Chondrocyte (in vitro differentiated cells): ENCODE measurements at regions not wholly inside any gene's neighbourhood (a gene's known extent, or its start where the extent isn't known, plus 50 kb on each side); places are given as distances from the start of the nearest gene placed in this dataset.

Experiments
- DNase-seq: peaks from one replicate; pipeline ENCODE4 v3.0.0; 2021; ENCODE audit warnings: mixed read lengths, low spot score
- H3K27ac Mint-ChIP-seq: one replicate; pipeline ENCODE4 v1.8.0; 2021; ENCODE audit warnings: mild to moderate bottlenecking, moderate library complexity, mixed read lengths; ENCODE audit not compliant: unreplicated experiment
- H3K27me3 Mint-ChIP-seq: 2 replicates; pipeline ENCODE4 v1.8.0; 2021; ENCODE audit warnings: low read depth, mixed read lengths
- H3K36me3 Mint-ChIP-seq: 2 replicates; pipeline ENCODE4 v1.8.0; 2021; ENCODE audit warnings: low read depth, mixed read lengths
- H3K4me1 Mint-ChIP-seq: 2 replicates; pipeline ENCODE4 v1.8.0; 2021; ENCODE audit warnings: low read depth, mild to moderate bottlenecking, mixed read lengths
- H3K4me3 Mint-ChIP-seq: one replicate; pipeline ENCODE4 v1.8.0; 2021; ENCODE audit warnings: mild to moderate bottlenecking, moderate library complexity, mixed read lengths; ENCODE audit not compliant: unreplicated experiment
- H3K9me3 Mint-ChIP-seq: 2 replicates; pipeline ENCODE4 v1.8.0; 2021; ENCODE audit warnings: low read depth, mixed read lengths
- TF ChIP-seq, protein P1 (sequence below): fragments of 200-600 bp; sonication (generic); IDR thresholded peaks from 2 replicates; pipeline ENCODE4 v1.5.0; 2021; ENCODE audit warnings: antibody characterized with exemption, mild to moderate bottlenecking, moderate library complexity

DNA sequence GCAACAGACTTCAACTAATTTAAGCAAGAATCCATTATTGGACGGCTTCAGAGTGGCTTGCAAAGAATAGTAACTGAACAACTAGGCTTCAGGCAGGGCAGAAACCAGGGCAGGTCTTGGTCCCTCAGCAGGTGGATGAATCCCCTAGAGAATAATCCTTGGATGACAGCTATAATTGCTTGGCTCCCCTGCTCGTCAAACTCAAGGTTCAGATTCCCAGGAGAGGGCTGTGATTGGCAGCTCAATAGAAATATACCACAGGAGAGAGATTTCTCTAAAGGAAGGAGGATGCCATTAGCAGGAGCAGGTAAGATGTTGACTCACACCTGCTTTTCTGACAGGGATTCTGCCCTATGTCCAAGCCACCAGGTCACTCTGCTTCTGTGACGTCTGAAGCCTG lies 89.6 kb upstream of the PCDH8 start:
- peaks cover 3% of the 10 kb centered on the region for H3K9me3 Mint-ChIP-seq
- no peak overlapping the region for H3K4me3 Mint-ChIP-seq
- no peak overlapping the region for H3K27ac Mint-ChIP-seq
- TF ChIP-seq, protein P1, sequence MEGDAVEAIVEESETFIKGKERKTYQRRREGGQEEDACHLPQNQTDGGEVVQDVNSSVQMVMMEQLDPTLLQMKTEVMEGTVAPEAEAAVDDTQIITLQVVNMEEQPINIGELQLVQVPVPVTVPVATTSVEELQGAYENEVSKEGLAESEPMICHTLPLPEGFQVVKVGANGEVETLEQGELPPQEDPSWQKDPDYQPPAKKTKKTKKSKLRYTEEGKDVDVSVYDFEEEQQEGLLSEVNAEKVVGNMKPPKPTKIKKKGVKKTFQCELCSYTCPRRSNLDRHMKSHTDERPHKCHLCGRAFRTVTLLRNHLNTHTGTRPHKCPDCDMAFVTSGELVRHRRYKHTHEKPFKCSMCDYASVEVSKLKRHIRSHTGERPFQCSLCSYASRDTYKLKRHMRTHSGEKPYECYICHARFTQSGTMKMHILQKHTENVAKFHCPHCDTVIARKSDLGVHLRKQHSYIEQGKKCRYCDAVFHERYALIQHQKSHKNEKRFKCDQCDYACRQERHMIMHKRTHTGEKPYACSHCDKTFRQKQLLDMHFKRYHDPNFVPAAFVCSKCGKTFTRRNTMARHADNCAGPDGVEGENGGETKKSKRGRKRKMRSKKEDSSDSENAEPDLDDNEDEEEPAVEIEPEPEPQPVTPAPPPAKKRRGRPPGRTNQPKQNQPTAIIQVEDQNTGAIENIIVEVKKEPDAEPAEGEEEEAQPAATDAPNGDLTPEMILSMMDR, result no peak
- no peak for DNase-seq
- H3K36me3 Mint-ChIP-seq, result no peaks in the 10 kb centered on the region
- no peaks in the 10 kb centered on the region for H3K27me3 Mint-ChIP-seq
- no peaks in the 10 kb centered on the region for H3K4me1 Mint-ChIP-seq

DNA sequence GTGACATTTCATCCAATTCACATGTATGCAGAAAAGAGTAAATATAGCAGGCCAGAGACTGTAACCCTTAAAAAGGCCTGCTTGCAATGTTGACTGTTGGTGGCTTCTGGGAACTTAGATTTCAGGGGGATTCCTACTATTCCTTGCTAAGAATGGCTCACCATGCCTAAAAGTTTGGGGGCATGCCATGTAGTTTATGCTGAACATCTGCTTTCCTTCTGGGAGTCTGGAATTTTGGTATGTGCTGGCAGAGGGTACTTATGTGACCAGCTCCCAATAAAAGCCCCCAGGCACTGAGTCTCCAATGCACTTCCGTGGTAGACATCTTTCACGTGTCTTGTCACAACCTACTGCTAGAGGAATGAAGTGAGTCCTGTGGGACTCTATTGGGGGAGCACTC lies 88.4 kb upstream of the PCDH8 start:
- Mint-ChIP-seq H3K27ac (no peak overlapping the region), H3K27me3 (no peaks in the 10 kb centered on the region), H3K36me3 (no peaks in the 10 kb centered on the region), H3K4me1 (no peaks in the 10 kb centered on the region), H3K9me3 (peaks cover 3% of the 10 kb centered on the region), H3K4me3 (no peak overlapping the region)
- TF ChIP-seq, protein P1, result no peak
- no peak for DNase-seq

DNA sequence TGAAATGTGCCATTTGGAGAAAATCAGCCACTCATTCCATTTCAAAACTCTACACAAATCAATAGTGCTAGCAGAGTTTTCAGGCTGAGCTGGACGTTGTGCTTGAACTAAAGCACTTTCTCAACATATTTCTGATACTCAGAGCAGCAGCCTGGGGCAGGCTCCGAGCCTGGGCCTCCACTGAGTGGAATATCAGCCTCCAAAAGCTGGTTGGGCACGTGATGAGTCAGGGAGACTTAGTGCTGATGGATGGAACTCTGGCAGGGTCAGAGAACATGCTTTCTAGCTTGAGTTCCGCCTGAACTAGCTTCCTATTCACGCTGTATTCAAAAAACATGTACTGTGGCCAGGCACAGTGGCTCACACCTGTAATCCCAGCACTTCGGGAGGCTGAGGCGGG lies 85.8 kb upstream of the PCDH8 start:
- no peaks in the 10 kb centered on the region for H3K4me1 Mint-ChIP-seq
- no peak for DNase-seq
- H3K9me3 Mint-ChIP-seq, result peaks cover 3% of the 10 kb centered on the region
- no peaks in the 10 kb centered on the region for H3K27me3 Mint-ChIP-seq
- TF ChIP-seq, protein P1, result no peak
- H3K36me3 Mint-ChIP-seq, result no peaks in the 10 kb centered on the region
- H3K4me3 Mint-ChIP-seq, result no peak overlapping the region
- no peak overlapping the region for H3K27ac Mint-ChIP-seq

DNA sequence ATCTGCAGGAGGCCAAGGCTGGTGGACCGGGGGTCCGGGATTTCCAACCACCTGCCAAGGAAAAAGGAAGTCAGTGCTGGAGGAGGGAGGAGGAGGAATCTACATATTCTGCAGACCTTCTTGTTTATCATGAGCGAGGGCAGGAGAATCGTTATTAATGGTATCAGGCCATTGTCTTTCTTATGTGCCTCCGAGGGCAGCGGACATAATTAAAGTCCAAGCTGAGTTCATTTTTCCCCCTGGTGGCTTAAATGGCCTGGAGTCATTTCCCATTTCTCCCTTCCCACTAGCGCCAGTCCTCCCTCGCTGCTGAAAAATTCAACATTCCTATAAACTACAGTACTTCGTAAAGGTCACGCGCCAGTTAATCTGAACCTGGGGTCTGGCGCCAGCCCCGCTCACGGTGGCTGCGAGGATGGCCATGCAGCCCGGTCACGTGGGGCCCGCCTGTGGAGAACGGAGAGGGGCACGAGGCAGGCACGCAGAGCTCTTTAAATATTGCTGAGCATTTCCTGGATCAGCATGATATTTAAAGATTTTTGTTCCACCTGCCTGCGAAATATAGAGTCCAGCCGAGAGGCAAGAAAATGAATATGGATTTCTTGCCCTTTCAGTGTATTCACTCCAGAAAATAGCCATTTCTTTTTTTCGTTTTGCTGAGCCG lies 85.2 kb upstream of the PCDH8 start:
- Mint-ChIP-seq H3K4me3 (no peak overlapping the region), H3K27me3 (peaks cover 3% of the 10 kb centered on the region), H3K9me3 (peaks cover 3% of the 10 kb centered on the region), H3K27ac (no peak overlapping the region), H3K4me1 (no peaks in the 10 kb centered on the region), H3K36me3 (no peaks in the 10 kb centered on the region)
- no peak for DNase-seq
- TF ChIP-seq, protein P1, result no peak

DNA sequence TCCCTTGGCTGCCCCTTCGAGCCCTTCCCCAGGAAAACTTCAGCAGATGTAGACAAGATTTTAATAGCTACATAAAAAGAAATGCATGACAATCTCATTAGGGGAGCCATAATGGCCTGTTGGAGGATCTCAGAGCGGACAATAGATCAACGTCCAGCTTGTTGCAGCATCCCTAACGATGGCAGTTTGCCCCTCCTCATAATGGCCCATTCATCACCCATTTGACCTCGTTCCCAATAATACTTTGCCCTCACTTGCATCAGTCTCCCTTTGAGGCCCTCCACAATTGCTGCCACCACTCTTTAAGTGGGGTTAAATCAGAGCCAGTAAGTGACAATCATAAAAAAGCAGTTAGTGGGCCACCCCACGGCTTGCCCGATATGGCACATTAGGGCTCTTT lies 84.7 kb upstream of the PCDH8 start:
- DNase-seq, result no peak
- Mint-ChIP-seq H3K36me3 (no peaks in the 10 kb centered on the region), H3K4me3 (no peak overlapping the region), H3K27me3 (peaks cover 5% of the 10 kb centered on the region), H3K4me1 (no peaks in the 10 kb centered on the region), H3K27ac (no peak overlapping the region), H3K9me3 (peaks cover 3% of the 10 kb centered on the region)
- TF ChIP-seq, protein P1, result no peak
